RWPE1 (cell line): ENCODE measurements at regions not wholly inside any gene's neighbourhood (a gene's known extent, or its start where the extent isn't known, plus 50 kb on each side); places are given as distances from the start of the nearest gene placed in this dataset.

Experiments
- CTCF ChIA-PET: fragments of 350-600 bp; sonication (Branson Sonifier 250); formaldehyde crosslinking; extraction: SDS; loops from one replicate; lab custom pipeline; 2021; lab: Yijun Ruan, JAX
- POLR2A ChIA-PET: fragments of 400-600 bp; formaldehyde crosslinking; extraction: SDS; loops from one replicate; lab custom pipeline; 2020; ENCODE audit warnings: antibody characterized with exemption; ENCODE audit not compliant: low non-redundant PET; lab: Yijun Ruan, JAX
- DNase-seq: peaks from one replicate; pipeline ENCODE4 v3.0.0; 2012; ENCODE audit warnings: low spot score
- H3K27ac ChIP-seq: fragments of 450-650 bp; 2 replicates; pipeline ENCODE4 v1.5.1; 2017
- CTCF ChIP-seq: fragments of 450-650 bp; conservative IDR thresholded peaks from 2 replicates; pipeline ENCODE4 v1.5.1; 2017; ENCODE audit warnings: low read depth, mild to moderate bottlenecking

GRCh38 chr12:63224396-63224795 lies 73.4 kb upstream of the AVPR1A start:
- DNase-seq: no peak
- no peak overlapping the region for H3K27ac ChIP-seq
- no peak for TF ChIP-seq CTCF
- CTCF ChIA-PET: no interaction called here
- POLR2A ChIA-PET: no interaction called here

GRCh38 chr12:63223128-63223527 lies 72.1 kb upstream of the AVPR1A start:
- POLR2A ChIA-PET: no interaction called here
- TF ChIP-seq CTCF: no peak
- CTCF ChIA-PET: no interaction called here

GRCh38 chr12:63222582-63222981 lies 71.6 kb upstream of the AVPR1A start:
- ChIA-PET CTCF (no interaction called here), POLR2A (no interaction called here)
- no peak overlapping the region for H3K27ac ChIP-seq
- no peak for TF ChIP-seq CTCF
- no peak for DNase-seq

More at GRCh38 chr12:63223128-63223527, 72.1 kb upstream of the AVPR1A start:
- no peak overlapping the region for H3K27ac ChIP-seq
- no peak for DNase-seq

- TF ChIP-seq CTCF: no peak
- H3K27ac ChIP-seq: no peak overlapping the region
- no peak for DNase-seq
- POLR2A ChIA-PET: no interaction called here
- CTCF ChIA-PET: no interaction called here
These were observed 69.9 kb upstream of the AVPR1A start for GRCh38 chr12:63220921-63221320.

GRCh38 chr12:63212316-63212715 lies 61.3 kb upstream of the AVPR1A start:
- no peak for TF ChIP-seq CTCF
- POLR2A ChIA-PET: no interaction called here
- DNase-seq: no peak
- CTCF ChIA-PET: no interaction called here
- no peak overlapping the region for H3K27ac ChIP-seq

GRCh38 chr12:63208956-63209355 lies 58.0 kb upstream of the AVPR1A start:
- TF ChIP-seq CTCF: no peak
- no peak overlapping the region for H3K27ac ChIP-seq
- CTCF ChIA-PET: no interaction called here
- no peak for DNase-seq
- POLR2A ChIA-PET: no interaction called here

GRCh38 chr12:63206909-63207308 lies 55.9 kb upstream of the AVPR1A start:
- CTCF ChIA-PET: no interaction called here
- POLR2A ChIA-PET: no interaction called here
- no peak overlapping the region for H3K27ac ChIP-seq
- TF ChIP-seq CTCF: no peak
- DNase-seq: peak; percentile 31
